Coronary artery (tissue), 2 donors: ENCODE measurements at regions not wholly inside any gene's neighbourhood (a gene's known extent, or its start where the extent isn't known, plus 50 kb on each side); places are given as distances from the start of the nearest gene placed in this dataset.

ENCODE experiments used
- DNase-seq: peaks from one replicate; pipeline ENCODE4 v3.0.0-alpha.2; 2017; ENCODE audit warnings: low spot score
- H3K27ac ChIP-seq, 2 donors: fragments of 200-600 bp; sonication (generic); one replicate each; pipeline ENCODE4 v1.5.1; 2016 to 2019
- H3K4me3 ChIP-seq: fragments of 200-600 bp; sonication (generic); 2 replicates; pipeline ENCODE4 v1.5.1; 2016; ENCODE audit warnings: mild to moderate bottlenecking, moderate library complexity
- TF ChIP-seq, protein P1 (sequence below): fragments of 200-600 bp; sonication (generic); IDR thresholded peaks from one replicate; pipeline ENCODE4 v1.5.1; 2019; ENCODE audit warnings: antibody characterized with exemption

DNA sequence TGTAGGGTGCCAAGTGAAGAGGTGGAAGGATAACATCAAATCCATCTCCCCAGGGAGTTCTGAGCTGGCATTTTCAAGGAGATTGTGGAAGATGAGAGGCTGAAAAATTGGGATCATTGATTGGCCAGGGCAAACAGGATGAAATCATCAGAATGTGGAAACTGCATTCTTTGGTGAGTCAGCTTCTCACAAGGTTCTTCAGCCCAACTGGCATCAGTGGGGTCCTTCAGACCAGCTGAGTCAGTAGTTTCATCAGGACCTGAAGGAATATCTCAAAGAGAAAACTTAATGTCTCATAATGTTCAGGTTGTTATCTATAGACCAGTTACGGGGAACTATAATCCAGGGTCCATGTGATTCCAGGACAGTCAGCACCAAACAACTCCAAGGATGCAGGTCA, 195.8 kb downstream of the HAO1 start:
- Histone ChIP-seq H3K4me3 (no peak overlapping the region), H3K27ac (no peak overlapping the region)
- DNase-seq = no peak
- TF ChIP-seq, protein P1, sequence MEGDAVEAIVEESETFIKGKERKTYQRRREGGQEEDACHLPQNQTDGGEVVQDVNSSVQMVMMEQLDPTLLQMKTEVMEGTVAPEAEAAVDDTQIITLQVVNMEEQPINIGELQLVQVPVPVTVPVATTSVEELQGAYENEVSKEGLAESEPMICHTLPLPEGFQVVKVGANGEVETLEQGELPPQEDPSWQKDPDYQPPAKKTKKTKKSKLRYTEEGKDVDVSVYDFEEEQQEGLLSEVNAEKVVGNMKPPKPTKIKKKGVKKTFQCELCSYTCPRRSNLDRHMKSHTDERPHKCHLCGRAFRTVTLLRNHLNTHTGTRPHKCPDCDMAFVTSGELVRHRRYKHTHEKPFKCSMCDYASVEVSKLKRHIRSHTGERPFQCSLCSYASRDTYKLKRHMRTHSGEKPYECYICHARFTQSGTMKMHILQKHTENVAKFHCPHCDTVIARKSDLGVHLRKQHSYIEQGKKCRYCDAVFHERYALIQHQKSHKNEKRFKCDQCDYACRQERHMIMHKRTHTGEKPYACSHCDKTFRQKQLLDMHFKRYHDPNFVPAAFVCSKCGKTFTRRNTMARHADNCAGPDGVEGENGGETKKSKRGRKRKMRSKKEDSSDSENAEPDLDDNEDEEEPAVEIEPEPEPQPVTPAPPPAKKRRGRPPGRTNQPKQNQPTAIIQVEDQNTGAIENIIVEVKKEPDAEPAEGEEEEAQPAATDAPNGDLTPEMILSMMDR = no peak

- TF ChIP-seq, protein P1 = no peak
- Histone ChIP-seq H3K27ac (no peak overlapping the region), H3K4me3 (no peak overlapping the region)
- DNase-seq = no peak
These were observed 191.6 kb downstream of the HAO1 start for GRCh38 chr20:7748624-7749023.

GRCh38 chr20:7754102-7754501, 186.2 kb downstream of the HAO1 start:
- Histone ChIP-seq H3K27ac (no peak overlapping the region), H3K4me3 (no peak overlapping the region)
- TF ChIP-seq, protein P1 = no peak
- DNase-seq = no peak

DNA sequence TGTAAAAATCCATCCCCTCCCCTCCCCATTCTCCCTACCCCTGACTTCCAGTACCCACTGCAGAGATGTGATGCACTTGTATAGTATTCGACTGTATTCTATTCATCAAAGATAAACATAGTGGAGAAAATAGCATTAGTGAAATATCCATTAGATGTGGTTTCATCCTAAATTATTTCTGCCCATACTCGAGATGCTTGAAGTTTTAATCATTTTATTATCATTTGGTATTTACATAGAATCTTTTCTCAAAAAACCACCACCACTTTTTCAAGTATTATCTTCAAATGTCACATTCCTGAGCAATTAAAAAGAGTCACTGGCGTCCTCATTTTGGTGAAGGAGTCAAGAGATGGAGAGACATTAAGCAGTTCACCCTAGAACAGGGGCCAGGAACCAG, 181.9 kb downstream of the HAO1 start:
- Histone ChIP-seq H3K4me3 (no peak overlapping the region), H3K27ac (no peak overlapping the region)
- DNase-seq = no peak
- TF ChIP-seq, protein P1 = no peak

GRCh38 chr20:7760247-7761031, 179.8 kb downstream of the HAO1 start:
- TF ChIP-seq, protein P1 = no peak
- H3K4me3 ChIP-seq = no peak overlapping the region

GRCh38 chr20:7765221-7765620, 175.0 kb downstream of the HAO1 start:
- H3K27ac ChIP-seq = no peak overlapping the region
- DNase-seq = no peak
- H3K4me3 ChIP-seq = no peak overlapping the region
- TF ChIP-seq, protein P1 = no peak

More at GRCh38 chr20:7760247-7761031, 179.8 kb downstream of the HAO1 start:
- DNase-seq = no peak
- H3K27ac ChIP-seq = no peak overlapping the region

DNA sequence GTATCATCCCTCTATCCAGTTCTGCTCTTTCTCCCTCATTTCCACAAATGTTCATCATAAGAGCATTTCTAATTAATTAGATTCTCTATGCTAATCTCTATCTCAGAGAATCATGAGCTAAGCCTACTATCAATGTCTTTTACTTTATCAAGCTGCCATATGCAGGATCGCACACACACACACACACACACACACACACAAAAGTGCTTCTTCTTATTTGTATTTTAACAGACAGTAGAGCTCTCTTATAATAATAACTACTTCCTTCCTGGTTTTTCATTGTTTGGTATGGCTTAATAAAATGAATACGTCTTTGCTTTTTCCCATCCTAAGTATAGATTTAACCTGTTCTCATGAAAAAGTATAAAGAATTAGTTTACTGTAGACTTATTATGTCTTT, 170.2 kb downstream of the HAO1 start:
- Histone ChIP-seq H3K4me3 (no peak overlapping the region), H3K27ac (no peak overlapping the region)
- no peak for DNase-seq
- TF ChIP-seq, protein P1 = no peak
